Left ventricle myocardium inferior (tissue), 1 donor: ENCODE measurements at regions not wholly inside any gene's neighbourhood (a gene's known extent, or its start where the extent isn't known, plus 50 kb on each side); places are given as distances from the start of the nearest gene placed in this dataset.

Experiments
- DNase-seq: peaks from one replicate; pipeline ENCODE4 v3.0.0-alpha.2; 2020
- H3K27ac ChIP-seq: fragments of 200-600 bp; replicated peaks from 2 replicates; pipeline ENCODE4 v1.8.0; 2021
- H3K27me3 ChIP-seq: fragments of 200-600 bp; 2 replicates; pipeline ENCODE4 v1.8.0; 2021; ENCODE audit warnings: low read depth
- H3K36me3 ChIP-seq: fragments of 200-600 bp; 2 replicates; pipeline ENCODE4 v1.8.0; 2021
- H3K4me1 ChIP-seq: fragments of 200-600 bp; 2 replicates; pipeline ENCODE4 v1.8.0; 2021
- H3K4me3 ChIP-seq: fragments of 200-600 bp; 2 replicates; pipeline ENCODE4 v1.8.0; 2021; ENCODE audit warnings: mild to moderate bottlenecking, moderate library complexity
- H3K9me3 ChIP-seq: fragments of 200-600 bp; replicated peaks from 2 replicates; pipeline ENCODE4 v1.8.0; 2021
- CTCF ChIP-seq: fragments of 200-600 bp; IDR thresholded peaks from 2 replicates; pipeline ENCODE4 v1.8.0; 2021; ENCODE audit warnings: antibody characterized with exemption, mild to moderate bottlenecking, borderline replicate concordance
- intact Hi-C: fragments of 100-400 bp; cut with micrococcal nuclease; formaldehyde crosslinking; loops from one replicate; pipeline ENCODE4 v1.11.0; 2022
- donor health status: DM: no; HTN: yes; CAD: no; lungs with severe emphysema.

GRCh38 chr17:13395862-13396261 is 205.9 kb downstream of the HS3ST3A1 start:
- no peak for DNase-seq
- Histone ChIP-seq H3K4me1 (peaks cover 21% of the 10 kb centered on the region), H3K36me3 (no peaks in the 10 kb centered on the region), H3K27me3 (no peaks in the 10 kb centered on the region), H3K9me3 (no peaks in the 10 kb centered on the region), H3K4me3 (no peak overlapping the region), H3K27ac (no peak overlapping the region)
- no peak for TF ChIP-seq CTCF
- intact Hi-C loops, result no loop called here

GRCh38 chr17:13395346-13395745 is 206.4 kb downstream of the HS3ST3A1 start:
- Histone ChIP-seq H3K4me3 (no peak overlapping the region), H3K4me1 (peaks cover 21% of the 10 kb centered on the region), H3K27me3 (no peaks in the 10 kb centered on the region), H3K9me3 (no peaks in the 10 kb centered on the region), H3K27ac (no peak overlapping the region), H3K36me3 (no peaks in the 10 kb centered on the region)
- intact Hi-C loops, result no loop called here
- no peak for TF ChIP-seq CTCF
- DNase-seq, result no peak

GRCh38 chr17:13393841-13394710 is 207.7 kb downstream of the HS3ST3A1 start:
- DNase-seq, result no peak
- intact Hi-C loops, result no loop called here
- no peaks in the 10 kb centered on the region for H3K36me3 ChIP-seq
- no peak overlapping the region for H3K27ac ChIP-seq
- TF ChIP-seq CTCF, result no peak
- no peaks in the 10 kb centered on the region for H3K9me3 ChIP-seq
- H3K4me3 ChIP-seq, result no peak overlapping the region
- H3K27me3 ChIP-seq, result no peaks in the 10 kb centered on the region
- H3K4me1 ChIP-seq, result peaks cover 15% of the 10 kb centered on the region

GRCh38 chr17:13387952-13388351 is 213.8 kb downstream of the HS3ST3A1 start:
- no peak overlapping the region for H3K27ac ChIP-seq
- peaks cover 7% of the 10 kb centered on the region for H3K4me1 ChIP-seq
- no peak for DNase-seq
- H3K27me3 ChIP-seq, result no peaks in the 10 kb centered on the region
- no peak for TF ChIP-seq CTCF
- H3K9me3 ChIP-seq, result no peaks in the 10 kb centered on the region
- H3K36me3 ChIP-seq, result no peaks in the 10 kb centered on the region
- no peak overlapping the region for H3K4me3 ChIP-seq
- intact Hi-C loops, result no loop called here

GRCh38 chr17:13387236-13387635 is 214.5 kb downstream of the HS3ST3A1 start:
- intact Hi-C loops, result no loop called here
- no peak for DNase-seq

More at GRCh38 chr17:13387236-13387635, 214.5 kb downstream of the HS3ST3A1 start:
- Histone ChIP-seq H3K9me3 (no peaks in the 10 kb centered on the region), H3K4me3 (no peak overlapping the region), H3K27me3 (no peaks in the 10 kb centered on the region), H3K4me1 (peaks cover 13% of the 10 kb centered on the region), H3K27ac (no peak overlapping the region), H3K36me3 (no peaks in the 10 kb centered on the region)
- TF ChIP-seq CTCF, result no peak
